Stomach (tissue), 4 donors: ENCODE measurements at regions not wholly inside any gene's neighbourhood (a gene's known extent, or its start where the extent isn't known, plus 50 kb on each side); places are given as distances from the start of the nearest gene placed in this dataset.

Source experiments
- EP300 ChIP-seq: sonication (generic); formaldehyde crosslinking; IDR thresholded peaks from one replicate; pipeline ENCODE4 v1.6.1; 2017; ENCODE audit warnings: antibody characterized with exemption
- POLR2A ChIP-seq, 4 donors: fragments of 450-650 bp; IDR thresholded peaks; one replicate each; pipeline ENCODE4 v1.6.1; 2016; ENCODE audit warnings: antibody characterized with exemption in 4 of 4, control low read depth in 2 of 4, mild to moderate bottlenecking in 1 of 4, moderate library complexity in 1 of 4
- TF ChIP-seq, protein P1 (sequence below), 7 experiments: fragments of 450-650 bp in 4 of 7; fragments of 200-600 bp in 3 of 7; sonication (generic) in 3 of 7; IDR thresholded peaks; one replicate each; pipeline ENCODE4 v1.5.1; 2016 to 2019; ENCODE audit warnings: antibody characterized with exemption in 7 of 7, control low read depth in 2 of 7, mild to moderate bottlenecking in 1 of 7

DNA sequence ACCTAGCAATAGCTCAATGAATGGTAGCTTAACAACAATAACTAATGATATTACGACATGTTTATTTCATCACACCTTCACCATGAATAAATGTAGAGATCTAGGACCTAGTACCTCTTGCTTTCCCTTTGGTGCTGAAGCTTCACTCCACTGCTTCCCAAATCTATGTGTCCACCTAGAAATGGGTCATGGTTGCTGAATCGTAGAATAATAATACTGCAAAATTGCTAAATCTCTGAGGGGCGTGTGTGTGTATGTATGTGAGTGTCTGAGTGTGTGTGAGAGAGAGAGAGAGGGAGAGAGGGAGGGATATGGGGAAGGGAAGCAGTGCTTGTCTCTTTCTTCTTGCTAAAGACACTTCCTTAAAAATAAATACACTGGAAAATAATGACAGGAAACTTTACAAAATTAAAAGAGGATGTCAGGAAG, 109.3 kb upstream of the BMP2K start:
- TF ChIP-seq, protein P1, sequence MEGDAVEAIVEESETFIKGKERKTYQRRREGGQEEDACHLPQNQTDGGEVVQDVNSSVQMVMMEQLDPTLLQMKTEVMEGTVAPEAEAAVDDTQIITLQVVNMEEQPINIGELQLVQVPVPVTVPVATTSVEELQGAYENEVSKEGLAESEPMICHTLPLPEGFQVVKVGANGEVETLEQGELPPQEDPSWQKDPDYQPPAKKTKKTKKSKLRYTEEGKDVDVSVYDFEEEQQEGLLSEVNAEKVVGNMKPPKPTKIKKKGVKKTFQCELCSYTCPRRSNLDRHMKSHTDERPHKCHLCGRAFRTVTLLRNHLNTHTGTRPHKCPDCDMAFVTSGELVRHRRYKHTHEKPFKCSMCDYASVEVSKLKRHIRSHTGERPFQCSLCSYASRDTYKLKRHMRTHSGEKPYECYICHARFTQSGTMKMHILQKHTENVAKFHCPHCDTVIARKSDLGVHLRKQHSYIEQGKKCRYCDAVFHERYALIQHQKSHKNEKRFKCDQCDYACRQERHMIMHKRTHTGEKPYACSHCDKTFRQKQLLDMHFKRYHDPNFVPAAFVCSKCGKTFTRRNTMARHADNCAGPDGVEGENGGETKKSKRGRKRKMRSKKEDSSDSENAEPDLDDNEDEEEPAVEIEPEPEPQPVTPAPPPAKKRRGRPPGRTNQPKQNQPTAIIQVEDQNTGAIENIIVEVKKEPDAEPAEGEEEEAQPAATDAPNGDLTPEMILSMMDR (IDR thresholded peaks at IDR 0.05): no peak
- no peak for TF ChIP-seq EP300
- no peak for TF ChIP-seq POLR2A (IDR thresholded peaks at IDR 0.05)
